WERI-Rb-1 (cell line): ENCODE measurements at regions not wholly inside any gene's neighbourhood (a gene's known extent, or its start where the extent isn't known, plus 50 kb on each side); places are given as distances from the start of the nearest gene placed in this dataset.

Experiments used
- DNase-seq: peaks from one replicate; pipeline ENCODE4 v3.0.0-alpha.2; 2020
- H3K27ac ChIP-seq: fragments of 250-450 bp; sonication (Bioruptor Pico); 2 replicates; pipeline ENCODE4 v1.5.1; 2020; ENCODE audit warnings: mild to moderate bottlenecking, moderate library complexity
- H3K27me3 ChIP-seq: fragments of 250-450 bp; sonication (Bioruptor Pico); 2 replicates; pipeline ENCODE4 v1.5.1; 2021; ENCODE audit warnings: mild to moderate bottlenecking, low read depth, moderate library complexity; ENCODE audit not compliant: insufficient read depth, severe bottlenecking
- H3K36me3 ChIP-seq: fragments of 250-450 bp; sonication (Bioruptor Pico); 2 replicates; pipeline ENCODE4 v1.5.1; 2020; ENCODE audit warnings: mild to moderate bottlenecking, moderate library complexity
- H3K4me3 ChIP-seq: 2 replicates; pipeline ENCODE4 v1.5.1; 2011; ENCODE audit warnings: low read depth, mild to moderate bottlenecking, control low read depth, low read length
- H3K9me3 ChIP-seq: fragments of 250-450 bp; sonication (Bioruptor Pico); 2 replicates; pipeline ENCODE4 v1.5.1; 2021; ENCODE audit warnings: mild to moderate bottlenecking, moderate library complexity; ENCODE audit not compliant: severe bottlenecking
- CTCF ChIP-seq: IDR thresholded peaks from 2 replicates; pipeline ENCODE4 v1.5.1; 2011; ENCODE audit warnings: low read depth, mild to moderate bottlenecking, control low read depth, inconsistent platforms, low read length

GRCh38 chr2:108124736-108125495, 114.9 kb upstream of the SULT1C3 start:
- no peak for TF ChIP-seq CTCF
- no peak overlapping the region for H3K4me3 ChIP-seq
- H3K36me3 ChIP-seq: no peaks in the 10 kb centered on the region
- no peak for DNase-seq
- peaks cover 27% of the 10 kb centered on the region for H3K27me3 ChIP-seq
- no peak overlapping the region for H3K27ac ChIP-seq
- no peaks in the 10 kb centered on the region for H3K9me3 ChIP-seq

- no peak for DNase-seq
- peaks cover 29% of the 10 kb centered on the region for H3K27me3 ChIP-seq
- H3K9me3 ChIP-seq: no peaks in the 10 kb centered on the region
- H3K4me3 ChIP-seq: no peak overlapping the region
- no peak overlapping the region for H3K27ac ChIP-seq
- H3K36me3 ChIP-seq: no peaks in the 10 kb centered on the region
- TF ChIP-seq CTCF: no peak
Measured at GRCh38 chr2:108125581-108125980, 114.2 kb upstream of the SULT1C3 start.

GRCh38 chr2:108128249-108128648, 111.5 kb upstream of the SULT1C3 start:
- no peak overlapping the region for H3K27ac ChIP-seq
- TF ChIP-seq CTCF: no peak
- no peak for DNase-seq
- H3K27me3 ChIP-seq: peaks cover 24% of the 10 kb centered on the region
- no peak overlapping the region for H3K4me3 ChIP-seq
- H3K36me3 ChIP-seq: no peaks in the 10 kb centered on the region
- H3K9me3 ChIP-seq: no peaks in the 10 kb centered on the region

GRCh38 chr2:108129636-108130035, 110.1 kb upstream of the SULT1C3 start:
- H3K9me3 ChIP-seq: no peaks in the 10 kb centered on the region
- no peak for TF ChIP-seq CTCF
- peaks cover 24% of the 10 kb centered on the region for H3K27me3 ChIP-seq
- no peaks in the 10 kb centered on the region for H3K36me3 ChIP-seq
- no peak overlapping the region for H3K4me3 ChIP-seq
- no peak overlapping the region for H3K27ac ChIP-seq
- DNase-seq: no peak

DNA sequence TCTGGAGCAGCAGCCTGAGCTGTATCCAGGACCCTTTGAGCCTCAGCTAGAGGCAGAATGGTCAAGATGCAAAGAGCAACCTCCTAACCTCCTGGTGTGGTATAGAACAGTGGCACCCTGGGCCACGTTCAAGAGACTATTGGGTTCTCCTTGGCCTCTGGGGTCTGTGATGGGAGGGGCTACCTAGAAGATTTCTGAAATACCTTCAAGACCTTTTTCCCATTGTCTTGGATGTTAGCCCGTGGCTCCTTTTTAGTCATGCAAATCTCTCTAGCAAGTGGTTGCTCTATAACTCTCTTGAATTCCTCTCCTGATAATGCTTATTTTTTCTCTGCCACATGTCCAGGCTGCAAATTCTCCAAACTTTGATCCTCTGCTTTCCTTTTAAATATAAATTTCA, 106.3 kb upstream of the SULT1C3 start:
- TF ChIP-seq CTCF: no peak
- H3K36me3 ChIP-seq: no peaks in the 10 kb centered on the region
- H3K9me3 ChIP-seq: no peaks in the 10 kb centered on the region
- no peak overlapping the region for H3K27ac ChIP-seq
- peaks cover 31% of the 10 kb centered on the region for H3K27me3 ChIP-seq
- DNase-seq: no peak
- no peak overlapping the region for H3K4me3 ChIP-seq

GRCh38 chr2:108139521-108139920, 100.2 kb upstream of the SULT1C3 start:
- no peak overlapping the region for H3K4me3 ChIP-seq
- H3K9me3 ChIP-seq: no peaks in the 10 kb centered on the region
- no peak for TF ChIP-seq CTCF
- no peaks in the 10 kb centered on the region for H3K36me3 ChIP-seq
- H3K27ac ChIP-seq: no peak overlapping the region
- H3K27me3 ChIP-seq: peaks cover 29% of the 10 kb centered on the region
- no peak for DNase-seq
